Colonic mucosa (tissue), 4 donors: ENCODE measurements at regions not wholly inside any gene's neighbourhood (a gene's known extent, or its start where the extent isn't known, plus 50 kb on each side); places are given as distances from the start of the nearest gene placed in this dataset.

ENCODE experiments used
- DNase-seq: peaks from one replicate; pipeline ENCODE4 v3.0.0-alpha.2; 2020
- H3K27ac ChIP-seq: fragments of 200-600 bp; one replicate; pipeline ENCODE4 v1.8.0; 2021
- H3K27me3 ChIP-seq: fragments of 200-600 bp; one replicate; pipeline ENCODE4 v1.8.0; 2021
- H3K36me3 ChIP-seq: fragments of 200-600 bp; one replicate; pipeline ENCODE4 v1.8.0; 2021
- H3K4me1 ChIP-seq: fragments of 200-600 bp; one replicate; pipeline ENCODE4 v1.8.0; 2021; ENCODE audit warnings: mild to moderate bottlenecking
- H3K4me3 ChIP-seq: fragments of 200-600 bp; one replicate; pipeline ENCODE4 v1.8.0; 2021
- H3K9ac ChIP-seq, 2 donors: one replicate each; pipeline ENCODE4 v1.7.0; 2013; ENCODE audit warnings: control low read depth in 2 of 2, low read depth in 2 of 2, low read length in 2 of 2
- H3K9me3 ChIP-seq: fragments of 200-600 bp; one replicate; pipeline ENCODE4 v1.8.0; 2021
- CTCF ChIP-seq: fragments of 200-600 bp; IDR thresholded peaks from one replicate; pipeline ENCODE4 v1.8.0; 2022; ENCODE audit warnings: antibody characterized with exemption, mild to moderate bottlenecking
- intact Hi-C: fragments of 100-400 bp; cut with DNase I; formaldehyde crosslinking; loops from one replicate; pipeline ENCODE4 v1.14.1; 2022
- donor health status: healthy.
- donor health status: DM: no; HTN: no; CAD: no.
- donor health status: DM: no; HTN: no; CAD: no.

DNA sequence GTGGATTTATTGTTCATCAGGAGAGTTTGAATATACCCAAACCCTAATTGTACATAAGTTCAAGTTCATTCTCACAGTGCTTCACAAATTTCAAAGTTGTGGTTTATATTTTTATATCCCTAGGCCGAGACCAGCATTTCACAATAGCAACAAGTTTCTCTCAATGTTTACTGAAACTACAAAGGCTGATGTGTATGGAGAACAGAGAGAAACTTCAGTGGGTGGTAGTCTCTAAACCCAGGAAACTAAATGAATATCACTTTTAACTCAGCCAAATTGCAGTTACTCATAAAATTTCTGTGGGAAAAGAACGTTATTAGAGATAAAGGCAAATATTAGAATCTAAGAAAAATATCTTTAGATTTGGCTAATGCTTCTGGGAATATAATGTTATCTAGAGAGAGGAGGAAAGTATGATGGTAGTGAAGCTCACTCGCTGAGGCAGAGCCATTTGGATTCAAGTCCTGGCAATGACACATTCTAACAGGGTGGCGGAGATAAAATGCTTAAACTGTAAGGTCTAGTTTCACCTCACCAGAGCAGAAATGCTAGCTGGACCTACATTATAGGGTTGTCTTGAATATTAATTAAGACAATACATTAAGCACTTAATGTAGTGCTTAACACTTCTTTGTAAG is 514.8 kb downstream of the EPHA3 start:
- Histone ChIP-seq H3K27ac (no peak overlapping the region), H3K9me3 (no peaks in the 10 kb centered on the region), H3K4me1 (no peaks in the 10 kb centered on the region), H3K9ac (no peak overlapping the region), H3K27me3 (no peaks in the 10 kb centered on the region), H3K36me3 (no peaks in the 10 kb centered on the region), H3K4me3 (no peak overlapping the region)
- intact Hi-C loops = no loop called here
- no peak for DNase-seq
- TF ChIP-seq CTCF = no peak

DNA sequence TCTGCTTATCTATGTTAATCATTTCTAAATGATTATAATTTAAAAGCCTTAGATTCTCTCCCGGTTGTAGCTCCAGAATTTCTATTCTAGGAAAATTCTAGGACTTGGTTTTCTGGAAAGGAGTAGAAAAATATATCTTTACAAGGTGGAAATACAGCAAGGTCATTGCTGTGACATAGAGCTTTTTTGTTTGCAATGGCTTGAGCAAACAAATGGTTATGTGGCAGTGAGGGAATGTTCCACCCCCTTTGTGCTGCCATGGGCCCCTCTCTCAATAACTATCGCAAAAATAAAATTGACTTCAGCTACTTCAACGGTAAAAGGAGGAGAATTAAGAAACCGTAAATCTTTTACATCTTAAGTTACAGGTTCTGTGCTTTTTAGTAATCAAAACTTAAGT is 517.1 kb downstream of the EPHA3 start:
- no peak for DNase-seq
- intact Hi-C loops = no loop called here
- H3K27ac ChIP-seq = no peak overlapping the region
- no peaks in the 10 kb centered on the region for H3K27me3 ChIP-seq
- H3K4me1 ChIP-seq = no peaks in the 10 kb centered on the region
- H3K9me3 ChIP-seq = no peaks in the 10 kb centered on the region
- H3K36me3 ChIP-seq = no peaks in the 10 kb centered on the region
- H3K4me3 ChIP-seq = no peak overlapping the region
- no peak overlapping the region for H3K9ac ChIP-seq
- TF ChIP-seq CTCF = no peak

DNA sequence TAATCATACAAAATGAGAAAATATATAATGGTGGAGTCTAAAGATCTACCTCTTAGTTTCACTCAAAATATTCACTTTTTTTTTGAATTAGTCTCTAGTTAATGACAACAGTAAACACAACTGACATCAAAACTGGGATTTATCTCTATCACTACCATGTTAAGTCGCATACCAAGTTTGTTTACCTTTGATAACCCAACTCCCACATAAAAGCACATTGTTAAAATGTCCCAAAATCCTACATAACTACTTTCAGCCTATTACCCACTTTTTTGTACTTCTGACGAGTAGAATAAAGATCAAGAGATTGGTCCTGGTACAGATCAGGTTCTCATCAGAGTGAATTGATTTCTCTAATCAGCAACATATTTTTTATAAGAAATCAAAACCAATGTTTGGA is 518.5 kb downstream of the EPHA3 start:
- H3K4me3 ChIP-seq = no peak overlapping the region
- no peak overlapping the region for H3K27ac ChIP-seq
- H3K27me3 ChIP-seq = no peaks in the 10 kb centered on the region
- intact Hi-C loops = no loop called here
- H3K9ac ChIP-seq = no peak overlapping the region
- H3K9me3 ChIP-seq = no peaks in the 10 kb centered on the region
- no peaks in the 10 kb centered on the region for H3K36me3 ChIP-seq
- no peaks in the 10 kb centered on the region for H3K4me1 ChIP-seq
- no peak for DNase-seq
- TF ChIP-seq CTCF = no peak

DNA sequence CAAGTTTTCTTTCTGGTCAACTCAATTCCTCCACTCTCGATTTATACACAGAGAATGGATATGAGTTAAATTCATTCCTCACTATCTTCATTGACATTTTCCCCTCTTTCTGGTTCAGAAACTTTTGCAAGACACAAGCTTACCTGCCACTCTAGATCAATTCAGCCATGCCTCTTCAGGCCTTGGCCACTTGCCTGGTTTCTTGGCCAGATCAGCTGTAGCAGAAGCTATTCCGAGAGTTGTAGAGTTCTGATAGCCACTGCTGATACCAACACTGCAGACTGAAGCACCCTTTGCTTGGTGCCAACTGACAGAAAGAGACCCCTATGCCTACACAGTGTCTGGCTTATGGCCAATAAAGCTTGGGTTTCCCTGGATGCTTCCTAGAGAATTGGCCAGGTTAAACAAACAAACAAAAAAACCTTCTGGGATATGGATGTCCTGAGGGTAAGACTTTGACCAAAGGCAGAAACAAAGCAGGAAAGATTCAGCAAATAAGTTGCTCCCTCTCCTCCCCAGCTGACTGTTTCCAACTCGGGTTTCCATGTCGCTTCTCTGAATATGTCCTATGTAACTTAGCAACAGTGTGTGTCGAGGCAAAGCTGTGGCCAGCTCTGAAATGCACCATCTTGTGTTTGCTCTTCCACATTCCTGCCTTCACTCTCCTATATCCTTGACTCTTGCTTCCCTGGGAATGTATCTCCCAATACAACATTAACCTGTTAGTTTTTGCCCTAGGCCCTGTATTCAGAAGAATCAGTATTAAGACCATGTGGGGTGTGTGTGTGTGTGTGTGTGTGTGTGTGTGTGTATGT is 521.6 kb downstream of the EPHA3 start:
- no peaks in the 10 kb centered on the region for H3K4me1 ChIP-seq
- no peak for DNase-seq
- no peak overlapping the region for H3K27ac ChIP-seq
- no peak overlapping the region for H3K4me3 ChIP-seq
- H3K36me3 ChIP-seq = no peaks in the 10 kb centered on the region
- intact Hi-C loops = no loop called here
- TF ChIP-seq CTCF = no peak
- H3K27me3 ChIP-seq = no peaks in the 10 kb centered on the region
- no peaks in the 10 kb centered on the region for H3K9me3 ChIP-seq
- H3K9ac ChIP-seq = no peak overlapping the region

DNA sequence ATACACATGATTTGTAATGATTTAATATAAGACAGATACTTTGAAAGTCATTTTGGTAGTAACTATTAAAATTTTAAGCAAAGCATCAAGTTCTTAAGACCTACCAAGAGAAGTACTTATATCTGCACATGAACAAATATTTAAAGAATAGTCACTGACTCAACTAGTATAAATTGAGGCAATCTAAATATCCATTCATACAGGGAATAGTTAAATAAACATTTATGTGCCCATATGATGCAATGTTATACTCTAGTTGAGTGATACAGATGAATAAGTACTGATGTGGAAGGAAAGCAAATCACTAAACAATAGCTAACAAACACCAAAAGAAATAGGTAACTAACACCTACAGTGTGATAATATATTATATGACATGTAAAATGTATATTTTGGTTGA is 527.7 kb downstream of the EPHA3 start:
- Histone ChIP-seq H3K4me3 (no peak overlapping the region), H3K36me3 (no peaks in the 10 kb centered on the region), H3K9ac (no peak overlapping the region), H3K27ac (no peak overlapping the region), H3K27me3 (no peaks in the 10 kb centered on the region), H3K9me3 (no peaks in the 10 kb centered on the region), H3K4me1 (no peaks in the 10 kb centered on the region)
- TF ChIP-seq CTCF = no peak
- intact Hi-C loops = no loop called here
- no peak for DNase-seq
